ENCODE measurements at regions not wholly inside any gene's neighbourhood (a gene's known extent, or its start where the extent isn't known, plus 50 kb on each side); places are given as distances from the start of the nearest gene placed in this dataset.

DNA sequence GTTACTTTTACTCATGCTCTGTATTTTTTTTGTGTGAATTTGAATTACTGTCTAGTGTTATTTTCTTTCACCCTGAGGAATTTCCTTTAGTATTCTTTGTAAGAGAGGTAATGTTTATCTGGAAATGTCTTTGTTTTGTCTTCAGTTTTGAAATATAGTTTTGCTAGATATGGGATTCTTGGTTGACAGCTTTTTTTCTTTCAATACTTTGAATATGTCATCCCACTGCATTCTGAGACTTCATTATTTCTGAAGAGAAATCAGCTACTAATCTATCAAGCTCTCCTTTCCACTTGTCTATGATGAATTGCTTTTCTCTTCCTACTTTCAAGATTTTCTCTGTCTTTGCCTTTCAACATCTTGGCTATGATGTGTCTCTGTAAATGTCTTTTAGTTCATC, 217.0 kb upstream of the CASK start:
- TF ChIP-seq CTCF (IDR thresholded peaks at IDR 0.05; ENCODE audit: low read depth, low read length, missing control alignments) = no peak

DNA sequence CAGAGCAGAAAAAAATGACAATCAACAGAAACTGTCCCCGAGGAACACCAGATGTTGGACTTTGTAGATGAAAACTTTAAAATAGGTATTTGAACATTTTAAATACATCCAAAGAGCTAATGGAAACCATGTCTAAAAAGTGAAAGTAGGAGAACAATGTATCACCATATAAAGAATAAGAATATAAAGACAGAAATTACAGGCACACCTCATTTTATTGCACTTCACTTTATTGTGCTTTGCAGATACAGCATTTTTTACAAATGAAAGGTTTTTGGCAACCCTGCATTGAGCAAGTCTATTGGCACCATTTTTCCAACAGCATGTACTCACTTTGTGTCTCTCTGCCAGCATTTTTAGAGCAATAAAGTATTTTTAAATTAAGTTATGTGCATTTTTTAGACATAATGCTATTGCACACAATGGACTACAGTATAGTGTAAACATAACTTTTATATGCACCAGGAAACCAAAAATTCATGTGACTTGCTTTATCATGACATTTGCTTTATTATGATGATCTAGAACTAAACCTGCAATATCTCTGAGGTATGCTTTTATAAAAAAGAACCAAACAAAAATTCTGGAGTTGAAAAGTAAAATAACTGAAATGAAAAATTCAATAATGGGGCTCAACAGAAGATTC, 212.4 kb upstream of the CASK start:
- no peak for DNase-seq (ENCODE audit: extremely low read depth, low read depth)
- no peak for TF ChIP-seq CTCF (IDR thresholded peaks at IDR 0.05; ENCODE audit: low read depth, low read length, missing control alignments)
- H3K4me3 ChIP-seq (replicated peaks; ENCODE audit: low read depth, low read length) = no peak overlapping the region

More for the DNA sequence above, 217.0 kb upstream of the CASK start:
- H3K4me3 ChIP-seq (replicated peaks; ENCODE audit: low read depth, low read length) = no peak overlapping the region
- DNase-seq (ENCODE audit: extremely low read depth, low read depth) = no peak

- no peak for DNase-seq (ENCODE audit: extremely low read depth, low read depth)
- no peak for TF ChIP-seq CTCF (IDR thresholded peaks at IDR 0.05; ENCODE audit: low read depth, low read length, missing control alignments)
- no peak overlapping the region for H3K4me3 ChIP-seq (replicated peaks; ENCODE audit: low read depth, low read length)
These were observed 208.5 kb upstream of the CASK start for GRCh38 chrX:42131856-42132255.

- no peak overlapping the region for H3K4me3 ChIP-seq (replicated peaks; ENCODE audit: low read depth, low read length)
- DNase-seq (ENCODE audit: extremely low read depth, low read depth) = no peak
- TF ChIP-seq CTCF (IDR thresholded peaks at IDR 0.05; ENCODE audit: low read depth, low read length, missing control alignments) = no peak
These were observed 205.9 kb upstream of the CASK start for GRCh38 chrX:42129022-42129940.

- DNase-seq (ENCODE audit: extremely low read depth, low read depth) = no peak
- no peak overlapping the region for H3K4me3 ChIP-seq (replicated peaks; ENCODE audit: low read depth, low read length)
- TF ChIP-seq CTCF (IDR thresholded peaks at IDR 0.05; ENCODE audit: low read depth, low read length, missing control alignments) = no peak
These were observed 205.2 kb upstream of the CASK start for GRCh38 chrX:42128587-42128986.

DNA sequence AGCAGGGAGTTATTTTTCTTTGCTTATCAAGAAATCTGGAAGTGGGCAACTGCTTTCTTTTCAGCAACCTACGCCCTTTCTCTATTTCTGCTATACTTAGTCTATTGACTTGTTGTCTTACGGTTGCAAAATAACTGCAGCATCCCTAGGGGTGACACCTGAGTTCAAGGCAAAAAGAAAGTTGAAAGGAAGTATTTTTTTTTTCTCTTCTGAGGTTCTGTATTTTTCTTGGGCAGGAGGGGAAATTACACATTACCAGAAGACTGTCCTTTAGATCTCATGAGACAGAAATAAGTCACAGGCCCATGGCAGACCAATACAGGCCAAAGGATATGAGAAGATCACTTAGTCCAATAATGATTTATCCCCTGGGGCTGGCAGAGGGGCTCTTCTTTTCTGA, 204.7 kb upstream of the CASK start:
- no peak overlapping the region for H3K4me3 ChIP-seq (replicated peaks; ENCODE audit: low read depth, low read length)
- no peak for TF ChIP-seq CTCF (IDR thresholded peaks at IDR 0.05; ENCODE audit: low read depth, low read length, missing control alignments)
- no peak for DNase-seq (ENCODE audit: extremely low read depth, low read depth)
